HL-60 (cell line): ENCODE measurements at regions not wholly inside any gene's neighbourhood (a gene's known extent, or its start where the extent isn't known, plus 50 kb on each side); places are given as distances from the start of the nearest gene placed in this dataset.
"Not testable (repeated sequence)": the region's sequence is repeated elsewhere in the genome, so short reads cannot be mapped to it uniquely, and the experiment has no call there.

ENCODE experiments used
- DNase-seq, 2 experiments: peaks; one replicate each; pipeline ENCODE4 v3.0.0-alpha.2; 2010 to 2020; ENCODE audit warnings: low read depth in 1 of 2, low spot score in 1 of 2
- H3K27ac ChIP-seq: fragments of 250-450 bp; sonication (Bioruptor Pico); replicated peaks from 2 replicates; pipeline ENCODE4 v1.5.1; 2020; ENCODE audit warnings: mild to moderate bottlenecking, moderate library complexity
- H3K27me3 ChIP-seq: fragments of 250-450 bp; sonication (Bioruptor Pico); 2 replicates; pipeline ENCODE4 v1.5.1; 2021; ENCODE audit warnings: mild to moderate bottlenecking, moderate library complexity; ENCODE audit not compliant: insufficient read depth, poor library complexity, severe bottlenecking
- H3K4me3 ChIP-seq: replicated peaks from 2 replicates; pipeline ENCODE4 v1.5.1; 2011; ENCODE audit warnings: mild to moderate bottlenecking, control low read depth, low read length; ENCODE audit not compliant: insufficient read depth

- DNase-seq, H3K4me3 ChIP-seq, H3K27ac ChIP-seq, H3K27me3 ChIP-seq: not testable (repeated sequence)
Measured at GRCh38 chr16:29355339-29356059, 51.0 kb downstream of the NPIPB11 start.

- not testable (repeated sequence) for DNase-seq, H3K27me3 ChIP-seq, H3K4me3 ChIP-seq
- H3K27ac ChIP-seq: peak overlapping the region; percentile 79
Measured at GRCh38 chr16:29354449-29354848, 52.1 kb downstream of the NPIPB11 start.

- H3K27me3 ChIP-seq, DNase-seq, H3K27ac ChIP-seq, H3K4me3 ChIP-seq: not testable (repeated sequence)
Measured at GRCh38 chr16:29352617-29352999, 53.9 kb downstream of the NPIPB11 start.

- H3K27me3 ChIP-seq, H3K27ac ChIP-seq, H3K4me3 ChIP-seq, DNase-seq: not testable (repeated sequence)
Measured at GRCh38 chr16:29351970-29352616, 54.4 kb downstream of the NPIPB11 start.

GRCh38 chr16:29351271-29351969 is 55.1 kb downstream of the NPIPB11 start:
- DNase-seq, H3K27ac ChIP-seq, H3K27me3 ChIP-seq, H3K4me3 ChIP-seq: not testable (repeated sequence)

- DNase-seq: peak; percentile 13 to 43
- not testable (repeated sequence) for H3K27me3 ChIP-seq, H3K4me3 ChIP-seq, H3K27ac ChIP-seq
Measured at GRCh38 chr16:29349966-29350365, 56.5 kb downstream of the NPIPB11 start.

- not testable (repeated sequence) for DNase-seq, H3K27me3 ChIP-seq, H3K4me3 ChIP-seq, H3K27ac ChIP-seq
Measured at GRCh38 chr16:29348748-29349147, 57.8 kb downstream of the NPIPB11 start.

- not testable (repeated sequence) for H3K27ac ChIP-seq, DNase-seq, H3K4me3 ChIP-seq, H3K27me3 ChIP-seq
Measured at GRCh38 chr16:29348123-29348690, 58.3 kb downstream of the NPIPB11 start.

- not testable (repeated sequence) for H3K4me3 ChIP-seq, H3K27ac ChIP-seq, H3K27me3 ChIP-seq
- DNase-seq: peak in 1 of 2 experiments; percentile 6
Measured at GRCh38 chr16:29346796-29347580, 59.5 kb downstream of the NPIPB11 start.

GRCh38 chr16:29346203-29346602 is 60.3 kb downstream of the NPIPB11 start:
- not testable (repeated sequence) for H3K27ac ChIP-seq, DNase-seq, H3K27me3 ChIP-seq, H3K4me3 ChIP-seq

GRCh38 chr16:29342937-29343336 is 63.6 kb downstream of the NPIPB11 start:
- H3K27ac ChIP-seq, DNase-seq, H3K4me3 ChIP-seq, H3K27me3 ChIP-seq: not testable (repeated sequence)

GRCh38 chr16:29340779-29341438 is 65.6 kb downstream of the NPIPB11 start:
- not testable (repeated sequence) for H3K4me3 ChIP-seq, H3K27ac ChIP-seq, H3K27me3 ChIP-seq, DNase-seq

- not testable (repeated sequence) for H3K27me3 ChIP-seq, DNase-seq, H3K4me3 ChIP-seq, H3K27ac ChIP-seq
Measured at GRCh38 chr16:29340235-29340634, 66.3 kb downstream of the NPIPB11 start.
